Endothelial cell (in vitro differentiated cells): ENCODE measurements at regions not wholly inside any gene's neighbourhood (a gene's known extent, or its start where the extent isn't known, plus 50 kb on each side); places are given as distances from the start of the nearest gene placed in this dataset.
A peak's percentile ranks its signal among the peaks of the same experiment; 100 is the strongest.

Source experiments
- DNase-seq: peaks from one replicate; pipeline ENCODE4 v3.0.0; 2021; ENCODE audit warnings: low spot score
- H3K27ac Mint-ChIP-seq: one replicate; pipeline ENCODE4 v1.8.0; 2021; ENCODE audit warnings: mixed read lengths, inconsistent platforms; ENCODE audit not compliant: unreplicated experiment
- H3K27me3 Mint-ChIP-seq: one replicate; pipeline ENCODE4 v1.8.0; 2021; ENCODE audit warnings: mild to moderate bottlenecking, moderate library complexity, mixed read lengths, inconsistent platforms; ENCODE audit not compliant: unreplicated experiment
- H3K36me3 Mint-ChIP-seq: one replicate; pipeline ENCODE4 v1.8.0; 2021; ENCODE audit warnings: mild to moderate bottlenecking, low read depth, mixed read lengths, inconsistent platforms; ENCODE audit not compliant: unreplicated experiment
- H3K4me1 Mint-ChIP-seq: one replicate; pipeline ENCODE4 v1.8.0; 2021; ENCODE audit warnings: mild to moderate bottlenecking, mixed read lengths, inconsistent platforms; ENCODE audit not compliant: unreplicated experiment
- H3K4me3 Mint-ChIP-seq: one replicate; pipeline ENCODE4 v1.8.0; 2021; ENCODE audit warnings: mild to moderate bottlenecking, mixed read lengths, inconsistent platforms; ENCODE audit not compliant: unreplicated experiment
- H3K9me3 Mint-ChIP-seq: one replicate; pipeline ENCODE4 v1.8.0; 2021; ENCODE audit warnings: mixed read lengths, inconsistent platforms; ENCODE audit not compliant: unreplicated experiment
- CTCF ChIP-seq: fragments of 200-600 bp; sonication (generic); IDR thresholded peaks from one replicate; pipeline ENCODE4 v1.5.0; 2021; ENCODE audit warnings: antibody characterized with exemption; ENCODE audit not compliant: unreplicated experiment

GRCh38 chr3:40764747-40765146 is 240.0 kb downstream of the ZNF621 start:
- H3K9me3 Mint-ChIP-seq = peaks cover 7% of the 10 kb centered on the region
- peaks cover 3% of the 10 kb centered on the region for H3K36me3 Mint-ChIP-seq
- TF ChIP-seq CTCF = no peak
- H3K4me1 Mint-ChIP-seq = peaks cover 1% of the 10 kb centered on the region
- no peak for DNase-seq
- H3K4me3 Mint-ChIP-seq = no peak overlapping the region
- peaks cover 3% of the 10 kb centered on the region for H3K27me3 Mint-ChIP-seq
- H3K27ac Mint-ChIP-seq = no peak overlapping the region

- H3K27ac Mint-ChIP-seq = no peak overlapping the region
- H3K4me1 Mint-ChIP-seq = peaks cover 6% of the 10 kb centered on the region
- H3K9me3 Mint-ChIP-seq = peaks cover 1% of the 10 kb centered on the region
- no peak for TF ChIP-seq CTCF
- no peak for DNase-seq
- H3K4me3 Mint-ChIP-seq = no peak overlapping the region
- H3K36me3 Mint-ChIP-seq = peaks cover 3% of the 10 kb centered on the region
- peaks cover 4% of the 10 kb centered on the region for H3K27me3 Mint-ChIP-seq
Observed at GRCh38 chr3:40765884-40766283, 241.1 kb downstream of the ZNF621 start.

GRCh38 chr3:40766396-40766795 is 241.6 kb downstream of the ZNF621 start:
- Mint-ChIP-seq H3K4me3 (peak overlapping the region; percentile 10), H3K27ac (no peak overlapping the region), H3K4me1 (peaks cover 6% of the 10 kb centered on the region), H3K27me3 (peaks cover 4% of the 10 kb centered on the region), H3K9me3 (no peaks in the 10 kb centered on the region), H3K36me3 (peaks cover 3% of the 10 kb centered on the region)
- DNase-seq = no peak
- no peak for TF ChIP-seq CTCF

- no peak for TF ChIP-seq CTCF
- no peaks in the 10 kb centered on the region for H3K9me3 Mint-ChIP-seq
- no peak overlapping the region for H3K4me3 Mint-ChIP-seq
- H3K4me1 Mint-ChIP-seq = peaks cover 6% of the 10 kb centered on the region
- no peak overlapping the region for H3K27ac Mint-ChIP-seq
- peaks cover 3% of the 10 kb centered on the region for H3K36me3 Mint-ChIP-seq
- peaks cover 4% of the 10 kb centered on the region for H3K27me3 Mint-ChIP-seq
- no peak for DNase-seq
Observed at GRCh38 chr3:40768046-40768445, 243.3 kb downstream of the ZNF621 start.

- H3K27ac Mint-ChIP-seq = no peak overlapping the region
- no peak for TF ChIP-seq CTCF
Observed at GRCh38 chr3:40768536-40768935, 243.8 kb downstream of the ZNF621 start.

More at GRCh38 chr3:40768536-40768935, 243.8 kb downstream of the ZNF621 start:
- Mint-ChIP-seq H3K9me3 (no peaks in the 10 kb centered on the region), H3K4me3 (no peak overlapping the region), H3K36me3 (peaks cover 3% of the 10 kb centered on the region), H3K27me3 (peaks cover 4% of the 10 kb centered on the region), H3K4me1 (peaks cover 6% of the 10 kb centered on the region)
- DNase-seq = no peak
